PC-9 (cell line): ENCODE measurements at regions not wholly inside any gene's neighbourhood (a gene's known extent, or its start where the extent isn't known, plus 50 kb on each side); places are given as distances from the start of the nearest gene placed in this dataset.

Source experiments
- BruUV-seq: library from RNA; stranded (reverse); fragments of 400-500 nt; replicated peaks from 2 replicates; lab custom pipeline; 2021; lab: Mats Ljungman, UMichigan
- CTCF ChIA-PET: fragments of 300-600 bp; sonication (Branson Sonifier 250); formaldehyde crosslinking; loops from one replicate; lab custom pipeline; 2022; ENCODE audit warnings: antibody characterized with exemption; lab: Charles Lee
- POLR2A ChIA-PET: fragments of 300-600 bp; sonication (Branson Sonifier 250); formaldehyde crosslinking; loops from one replicate; lab custom pipeline; 2022; ENCODE audit warnings: antibody characterized with exemption; ENCODE audit not compliant: unreplicated experiment; lab: Charles Lee
- DNase-seq, 2 experiments: peaks; one replicate each; pipeline versions ENCODE4 v3.0.0 to v3.0.0-alpha.2; 2015 to 2022; ENCODE audit warnings: mixed read lengths in 1 of 2
- H2AFZ ChIP-seq: fragments of 200-600 bp; sonication (generic); 2 replicates; pipeline ENCODE4 v1.8.1; 2017; ENCODE audit warnings: antibody characterized with exemption
- H3F3A ChIP-seq: fragments of 200-600 bp; sonication (generic); 2 replicates; pipeline ENCODE4 v1.8.1; 2017; ENCODE audit warnings: antibody characterized with exemption, mild to moderate bottlenecking, low read depth; ENCODE audit not compliant: insufficient read depth
- H3K27ac ChIP-seq: fragments of 200-600 bp; sonication (generic); 2 replicates; pipeline ENCODE4 v1.6.1; 2016; ENCODE audit warnings: mixed run types
- H3K27me3 ChIP-seq: fragments of 200-600 bp; sonication (generic); 2 replicates; pipeline ENCODE4 v1.6.1; 2016; ENCODE audit warnings: low read depth, mixed run types; ENCODE audit not compliant: insufficient read depth
- H3K36me3 ChIP-seq: fragments of 200-600 bp; sonication (generic); 2 replicates; pipeline ENCODE4 v1.6.1; 2016; ENCODE audit warnings: low read depth, mixed run types
- H3K4me1 ChIP-seq: fragments of 200-600 bp; sonication (generic); replicated peaks from 2 replicates; pipeline ENCODE4 v1.6.1; 2016; ENCODE audit warnings: mixed run types; ENCODE audit not compliant: insufficient read depth
- H3K4me2 ChIP-seq: fragments of 200-600 bp; sonication (generic); 2 replicates; pipeline ENCODE4 v1.6.1; 2017; ENCODE audit warnings: mixed run types
- H3K4me3 ChIP-seq: fragments of 200-600 bp; sonication (generic); 2 replicates; pipeline ENCODE4 v1.6.1; 2016; ENCODE audit warnings: mixed run types
- H3K79me2 ChIP-seq: fragments of 200-600 bp; sonication (generic); 2 replicates; pipeline ENCODE4 v1.6.1; 2017; ENCODE audit warnings: low read depth, mixed run types
- H3K9me2 ChIP-seq: fragments of 200-600 bp; sonication (generic); 2 replicates; pipeline ENCODE4 v1.8.1; 2017; ENCODE audit warnings: mild to moderate bottlenecking; ENCODE audit not compliant: insufficient read depth
- H3K9me3 ChIP-seq: fragments of 200-600 bp; sonication (generic); 2 replicates; pipeline ENCODE4 v1.8.1; 2016; ENCODE audit warnings: low read depth; ENCODE audit not compliant: insufficient read depth
- H4K20me1 ChIP-seq: fragments of 200-600 bp; sonication (generic); 2 replicates; pipeline ENCODE4 v1.8.1; 2017; ENCODE audit not compliant: insufficient read depth
- EZH2 ChIP-seq: fragments of 200-600 bp; sonication (generic); IDR thresholded peaks from 2 replicates; pipeline ENCODE4 v1.8.0; 2017; ENCODE audit warnings: antibody characterized with exemption, low read depth
- intact Hi-C: fragments of 100-400 bp; cut with micrococcal nuclease; formaldehyde crosslinking; loops from one replicate; pipeline ENCODE4 v1.10.0; 2022; ENCODE audit not compliant: unreplicated experiment
- TF ChIP-seq, protein P1 (sequence below): fragments of 200-600 bp; sonication (generic); conservative IDR thresholded peaks from 2 replicates; pipeline ENCODE4 v1.6.1; 2017; ENCODE audit warnings: mixed run types, antibody characterized with exemption, mild to moderate bottlenecking, moderate library complexity

DNA sequence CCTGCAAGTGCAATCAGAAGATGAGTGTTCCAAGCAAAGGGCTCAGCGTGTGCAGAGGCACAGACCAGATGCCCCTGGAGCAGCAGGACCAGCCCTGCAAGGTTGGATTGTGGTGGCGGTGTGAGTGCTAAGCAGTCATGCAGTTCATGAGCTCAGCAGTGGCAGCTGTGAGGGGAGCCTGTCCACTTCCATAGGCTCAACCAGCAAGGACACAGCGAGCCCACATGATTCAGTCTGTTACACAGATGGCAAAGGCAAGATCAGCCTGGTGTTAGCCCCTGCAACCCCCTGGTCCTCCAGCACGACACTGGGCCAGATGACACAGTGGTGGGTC, 95.9 kb upstream of the PRR23E start:
- ChIA-PET CTCF (no interaction called here), POLR2A (interaction anchor here (0.5 to 0.6 kb wide), 2 partner anchors 8 to 347 kb away, joined by 3 to 4 read pairs; no protein-coding TSS in a partner anchor)
- TF ChIP-seq, protein P1, sequence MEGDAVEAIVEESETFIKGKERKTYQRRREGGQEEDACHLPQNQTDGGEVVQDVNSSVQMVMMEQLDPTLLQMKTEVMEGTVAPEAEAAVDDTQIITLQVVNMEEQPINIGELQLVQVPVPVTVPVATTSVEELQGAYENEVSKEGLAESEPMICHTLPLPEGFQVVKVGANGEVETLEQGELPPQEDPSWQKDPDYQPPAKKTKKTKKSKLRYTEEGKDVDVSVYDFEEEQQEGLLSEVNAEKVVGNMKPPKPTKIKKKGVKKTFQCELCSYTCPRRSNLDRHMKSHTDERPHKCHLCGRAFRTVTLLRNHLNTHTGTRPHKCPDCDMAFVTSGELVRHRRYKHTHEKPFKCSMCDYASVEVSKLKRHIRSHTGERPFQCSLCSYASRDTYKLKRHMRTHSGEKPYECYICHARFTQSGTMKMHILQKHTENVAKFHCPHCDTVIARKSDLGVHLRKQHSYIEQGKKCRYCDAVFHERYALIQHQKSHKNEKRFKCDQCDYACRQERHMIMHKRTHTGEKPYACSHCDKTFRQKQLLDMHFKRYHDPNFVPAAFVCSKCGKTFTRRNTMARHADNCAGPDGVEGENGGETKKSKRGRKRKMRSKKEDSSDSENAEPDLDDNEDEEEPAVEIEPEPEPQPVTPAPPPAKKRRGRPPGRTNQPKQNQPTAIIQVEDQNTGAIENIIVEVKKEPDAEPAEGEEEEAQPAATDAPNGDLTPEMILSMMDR: no peak
- no peak for TF ChIP-seq EZH2
- Histone ChIP-seq H3K79me2 (no peaks in the 10 kb centered on the region), H3K4me3 (no peak overlapping the region), H2AFZ (no peak overlapping the region), H3K9me2 (no peaks in the 10 kb centered on the region), H3K36me3 (no peaks in the 10 kb centered on the region), H3K4me1 (no peaks in the 10 kb centered on the region), H3K27ac (no peak overlapping the region), H4K20me1 (no peaks in the 10 kb centered on the region), H3K4me2 (no peak overlapping the region), H3F3A (no peaks in the 10 kb centered on the region), H3K27me3 (peaks cover 19% of the 10 kb centered on the region), H3K9me3 (no peaks in the 10 kb centered on the region)
- peak in 1 of 2 experiments; percentile 48 for DNase-seq
- no TSS peak for BruUV-seq
- intact Hi-C loops: no loop called here

DNA sequence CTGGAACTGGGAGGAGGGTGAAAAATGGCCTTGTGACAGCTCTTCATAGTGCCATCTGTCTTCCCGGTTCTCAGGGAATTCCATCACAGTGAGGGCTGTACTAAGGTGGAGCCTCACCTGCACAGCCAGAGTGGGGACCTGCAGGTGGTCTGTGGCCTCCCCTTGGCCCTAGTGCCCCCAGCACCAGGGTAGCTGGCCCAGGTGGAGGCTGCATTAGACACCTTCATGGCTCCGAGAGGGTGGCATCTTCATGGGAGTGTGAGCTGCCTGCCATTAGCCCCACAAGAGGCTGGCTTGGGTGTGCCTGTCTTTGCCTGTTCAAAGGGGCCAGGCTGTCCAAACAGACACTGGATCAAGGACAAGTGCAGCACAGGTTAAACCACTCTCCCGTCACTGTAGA, 95.5 kb upstream of the PRR23E start:
- intact Hi-C loops: no loop called here
- Histone ChIP-seq H2AFZ (no peak overlapping the region), H3F3A (no peaks in the 10 kb centered on the region), H3K36me3 (no peaks in the 10 kb centered on the region), H4K20me1 (no peaks in the 10 kb centered on the region), H3K9me2 (no peaks in the 10 kb centered on the region), H3K27ac (no peak overlapping the region), H3K4me1 (no peaks in the 10 kb centered on the region), H3K9me3 (no peaks in the 10 kb centered on the region), H3K27me3 (peaks cover 19% of the 10 kb centered on the region), H3K79me2 (no peaks in the 10 kb centered on the region), H3K4me3 (no peak overlapping the region), H3K4me2 (no peak overlapping the region)
- no peak for DNase-seq
- no TSS peak for BruUV-seq
- TF ChIP-seq, protein P1: no peak
- no peak for TF ChIP-seq EZH2
- ChIA-PET POLR2A (interaction anchor here (0.5 to 0.6 kb wide), 2 partner anchors 8 to 347 kb away, joined by 3 to 4 read pairs; no protein-coding TSS in a partner anchor), CTCF (no interaction called here)

DNA sequence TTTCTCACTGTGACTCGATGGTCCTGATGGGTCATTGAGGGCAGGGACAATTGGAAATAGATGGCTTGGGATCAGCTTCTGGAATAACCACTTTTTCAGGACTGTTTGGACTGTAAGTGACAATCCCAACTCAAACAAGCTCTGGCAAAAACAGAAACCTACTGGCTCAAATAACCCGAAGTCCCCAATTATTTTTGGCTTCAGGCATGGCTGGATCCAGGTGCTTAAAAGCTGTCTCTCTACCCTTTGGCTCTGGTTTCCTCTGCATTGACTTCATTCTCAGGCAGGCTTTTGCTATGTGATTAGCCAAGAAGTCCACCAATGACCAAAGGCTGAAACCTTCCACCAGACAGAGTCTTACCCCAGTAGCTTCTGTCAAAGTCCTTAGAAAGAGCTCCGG, 92.9 kb upstream of the PRR23E start:
- TF ChIP-seq EZH2: no peak
- TF ChIP-seq, protein P1: no peak
- intact Hi-C loops: no loop called here
- no peaks in the 10 kb centered on the region for H3K36me3 ChIP-seq

More for the DNA sequence above, 92.9 kb upstream of the PRR23E start:
- DNase-seq: no peak
- no peaks in the 10 kb centered on the region for H3K9me2 ChIP-seq
- no peak overlapping the region for H2AFZ ChIP-seq
- ChIA-PET POLR2A (no interaction called here), CTCF (no interaction called here)
- BruUV-seq: no TSS peak
- peaks cover 19% of the 10 kb centered on the region for H3K27me3 ChIP-seq
- H3F3A ChIP-seq: no peaks in the 10 kb centered on the region
- no peaks in the 10 kb centered on the region for H3K4me1 ChIP-seq
- H3K27ac ChIP-seq: no peak overlapping the region
- H3K9me3 ChIP-seq: no peaks in the 10 kb centered on the region
- no peaks in the 10 kb centered on the region for H4K20me1 ChIP-seq
- no peak overlapping the region for H3K4me2 ChIP-seq
- no peak overlapping the region for H3K4me3 ChIP-seq
- H3K79me2 ChIP-seq: no peaks in the 10 kb centered on the region
